H1 (cell line): ENCODE measurements at regions not wholly inside any gene's neighbourhood (a gene's known extent, or its start where the extent isn't known, plus 50 kb on each side); places are given as distances from the start of the nearest gene placed in this dataset.

ENCODE experiments used
- CTCF ChIA-PET: fragments of 300-600 bp; sonication (Branson Sonifier 250); formaldehyde crosslinking; loops from one replicate; lab custom pipeline; 2021; ENCODE audit not compliant: partially characterized antibody; lab: Charles Lee
- POLR2A ChIA-PET: fragments of 300-600 bp; sonication (Branson Sonifier 250); formaldehyde crosslinking; loops from one replicate; lab custom pipeline; 2021; ENCODE audit warnings: inconsistent platforms; ENCODE audit not compliant: partially characterized antibody; lab: Charles Lee
- DNase-seq, 2 experiments: peaks; one replicate each; pipeline versions ENCODE4 v3.0.0 to v3.0.0-alpha.2; 2010 to 2022; ENCODE audit warnings: low spot score in 2 of 2, low read depth in 1 of 2, mixed read lengths in 1 of 2
- FAIRE-seq: peaks from 2 replicates; lab custom pipeline; 2011; peaks lifted over from hg19 to GRCh38; lab: Jason Lieb, UNC
- H2AFZ ChIP-seq: 2 replicates; pipeline ENCODE4 v1.8.1; 2012; ENCODE audit warnings: low read length, inconsistent platforms
- H2AK5ac ChIP-seq: 2 replicates; pipeline ENCODE4 v1.6.1; 2013; ENCODE audit warnings: low read depth, low read length
- H2BK120ac ChIP-seq: replicated peaks from 2 replicates; pipeline ENCODE3; 2013; ENCODE audit warnings: low read depth, low read length, inconsistent platforms
- H2BK12ac ChIP-seq: 2 replicates; pipeline ENCODE4 v1.6.1; 2013; ENCODE audit warnings: low read depth, low read length
- H2BK15ac ChIP-seq: 2 replicates; pipeline ENCODE4 v1.6.1; 2013; ENCODE audit warnings: low read length
- H2BK20ac ChIP-seq: 2 replicates; pipeline ENCODE4 v1.6.1; 2013; ENCODE audit warnings: low read length
- H2BK5ac ChIP-seq: 2 replicates; pipeline ENCODE4 v1.6.1; 2013; ENCODE audit warnings: low read depth, low read length
- H3K14ac ChIP-seq: 2 replicates; pipeline ENCODE4 v1.6.1; 2013; ENCODE audit warnings: inconsistent platforms; ENCODE audit not compliant: insufficient read length
- H3K18ac ChIP-seq: 2 replicates; pipeline ENCODE4 v1.6.1; 2013; ENCODE audit warnings: low read length; ENCODE audit errors: extremely low read depth
- H3K23ac ChIP-seq: 2 replicates; pipeline ENCODE4 v1.6.1; 2013; ENCODE audit warnings: inconsistent platforms; ENCODE audit not compliant: insufficient read length
- H3K23me2 ChIP-seq: 2 replicates; pipeline ENCODE4 v1.6.1; 2013; ENCODE audit warnings: low read depth, low read length
- H3K27ac ChIP-seq: 2 replicates; pipeline ENCODE4 v1.6.1; 2011; ENCODE audit warnings: low read depth, low read length, inconsistent platforms
- H3K27me3 ChIP-seq, 4 experiments: replicated peaks in 1 of 4; 1 replicate in 1 of 4; 2 replicates in 3 of 4; pipeline versions ENCODE4 v1.6.1 to v1.8.1; 2011 to 2013; ENCODE audit warnings: low read length in 3 of 4, mild to moderate bottlenecking in 3 of 4, inconsistent platforms in 2 of 4, mixed read lengths in 2 of 4, moderate library complexity in 1 of 4; ENCODE audit not compliant: control insufficient read depth in 3 of 4, insufficient read depth in 3 of 4; ENCODE audit errors: extremely low read depth in 1 of 4
- H3K36me3 ChIP-seq, 4 experiments: 2 replicates each; pipeline versions ENCODE4 v1.6.1 to v1.8.1; 2011 to 2013; ENCODE audit warnings: mild to moderate bottlenecking in 4 of 4, low read length in 3 of 4, moderate library complexity in 2 of 4, control low read depth in 1 of 4, inconsistent platforms in 1 of 4; ENCODE audit not compliant: insufficient read depth in 4 of 4, control insufficient read depth in 2 of 4
- H3K4ac ChIP-seq: replicated peaks from 2 replicates; pipeline ENCODE3; 2013; ENCODE audit warnings: low read length, low read depth, mixed read lengths, inconsistent platforms; ENCODE audit not compliant: insufficient read length
- H3K4me1 ChIP-seq, 4 experiments: replicated peaks in 1 of 4; 1 replicate in 1 of 4; 2 replicates in 3 of 4; pipeline versions ENCODE4 v1.6.1 to v1.8.1; 2011 to 2013; ENCODE audit warnings: low read length in 3 of 4, inconsistent platforms in 2 of 4, mixed read lengths in 1 of 4; ENCODE audit not compliant: insufficient read depth in 4 of 4, control insufficient read depth in 3 of 4
- H3K4me2 ChIP-seq, 2 experiments: 2 replicates each; pipeline versions ENCODE4 v1.6.1 to v1.8.1; 2011 to 2013; ENCODE audit warnings: low read depth in 2 of 2, low read length in 2 of 2, control low read depth in 1 of 2, inconsistent platforms in 1 of 2, mild to moderate bottlenecking in 1 of 2; ENCODE audit not compliant: insufficient read depth in 1 of 2
- H3K4me3 ChIP-seq, 4 experiments: fragments of 200-600, 300-600 bp in 1 of 4; sonication (generic), shearing (Covaris generic), sonication (Bioruptor Twin) in 1 of 4; 2 replicates each; pipeline versions ENCODE4 v1.5.1 to v1.8.1; 2011 to 2016; ENCODE audit warnings: low read length in 4 of 4, low read depth in 3 of 4, control low read depth in 2 of 4, inconsistent platforms in 2 of 4, mild to moderate bottlenecking in 2 of 4, mixed read lengths in 1 of 4, moderate library complexity in 1 of 4; ENCODE audit not compliant: insufficient read depth in 2 of 4; ENCODE audit errors: extremely low read depth in 1 of 4
- H3K56ac ChIP-seq: replicated peaks from 2 replicates; pipeline ENCODE3; 2013; ENCODE audit warnings: low read depth, mild to moderate bottlenecking, mixed read lengths, low read length, inconsistent platforms; ENCODE audit not compliant: insufficient read length
- H3K79me1 ChIP-seq: 2 replicates; pipeline ENCODE4 v1.6.1; 2013; ENCODE audit warnings: low read depth, low read length, control low read depth
- H3K79me2 ChIP-seq, 2 experiments: 2 replicates each; pipeline versions ENCODE4 v1.6.1 to v1.8.1; 2012 to 2013; ENCODE audit warnings: low read length in 2 of 2, mild to moderate bottlenecking in 2 of 2, inconsistent platforms in 1 of 2; ENCODE audit not compliant: insufficient read depth in 2 of 2, control insufficient read depth in 1 of 2
- H3K9ac ChIP-seq, 4 experiments: replicated peaks in 1 of 4; 1 replicate in 1 of 4; 2 replicates in 3 of 4; pipeline versions ENCODE4 v1.6.1 to v1.8.1; 2011 to 2013; ENCODE audit warnings: low read depth in 3 of 4, low read length in 3 of 4, control low read depth in 2 of 4, mild to moderate bottlenecking in 2 of 4, moderate library complexity in 2 of 4, inconsistent platforms in 1 of 4; ENCODE audit errors: extremely low read depth in 1 of 4
- H3K9me3 ChIP-seq, 2 experiments: 2 replicates each; pipeline versions ENCODE4 v1.6.1 to v1.8.1; 2012 to 2013; ENCODE audit warnings: mild to moderate bottlenecking in 2 of 2, moderate library complexity in 2 of 2, control low read depth in 1 of 2, inconsistent platforms in 1 of 2, low read depth in 1 of 2, low read length in 1 of 2, mixed read lengths in 1 of 2; ENCODE audit not compliant: insufficient read depth in 2 of 2
- H4K20me1 ChIP-seq, 2 experiments: replicated peaks in 1 of 2; 2 replicates each; pipeline versions ENCODE3 to v1.8.1; 2011 to 2013; ENCODE audit warnings: inconsistent platforms in 2 of 2, low read length in 2 of 2, mild to moderate bottlenecking in 1 of 2; ENCODE audit not compliant: insufficient read depth in 2 of 2, control insufficient read depth in 1 of 2
- H4K5ac ChIP-seq: 2 replicates; pipeline ENCODE4 v1.6.1; 2013; ENCODE audit warnings: low read length, low read depth, mixed read lengths, inconsistent platforms; ENCODE audit not compliant: insufficient read length
- H4K8ac ChIP-seq: 2 replicates; pipeline ENCODE4 v1.8.0; 2013; ENCODE audit warnings: mild to moderate bottlenecking, moderate library complexity, low read length, inconsistent platforms; ENCODE audit not compliant: insufficient read depth; ENCODE audit errors: extremely low read depth
- H4K91ac ChIP-seq: replicated peaks from 2 replicates; pipeline ENCODE3; 2013; ENCODE audit warnings: low read length, mixed read lengths, inconsistent platforms; ENCODE audit not compliant: insufficient read length
- CBX8 ChIP-seq: fragments of 300-800, 300-1000 bp; sonication (generic); IDR thresholded peaks from 2 replicates; pipeline ENCODE4 v1.7.1; 2016; ENCODE audit warnings: low read depth, low read length, borderline replicate concordance
- CTCF ChIP-seq, 3 experiments: IDR thresholded peaks; 1 replicate in 2 of 3; 2 replicates in 1 of 3; pipeline versions ENCODE4 v1.5.1 to v1.6.1; 2011; ENCODE audit warnings: low read length in 3 of 3, mild to moderate bottlenecking in 3 of 3, inconsistent platforms in 2 of 3, low read depth in 1 of 3, moderate library complexity in 1 of 3; ENCODE audit not compliant: insufficient read depth in 1 of 3; ENCODE audit errors: control extremely low read depth in 1 of 3
- EP300 ChIP-seq, 2 experiments: IDR thresholded peaks; 1 replicate in 1 of 2; 2 replicates in 1 of 2; pipeline ENCODE4 v1.6.1; 2011 to 2012; ENCODE audit warnings: low read depth in 2 of 2, low read length in 2 of 2, mild to moderate bottlenecking in 2 of 2, borderline replicate concordance in 1 of 2, inconsistent platforms in 1 of 2, moderate library complexity in 1 of 2
- GABPA ChIP-seq: IDR thresholded peaks from 2 replicates; pipeline ENCODE4 v1.6.1; 2011; ENCODE audit warnings: mild to moderate bottlenecking, low read length, moderate library complexity, borderline replicate concordance; ENCODE audit not compliant: insufficient read depth
- GTF2F1 ChIP-seq: IDR thresholded peaks from 2 replicates; pipeline ENCODE4 v1.6.1; 2012; ENCODE audit warnings: low read depth, low read length, improper control_type of control experiment, borderline replicate concordance
- RAD21 ChIP-seq, 2 experiments: IDR thresholded peaks in 1 of 2; conservative IDR thresholded peaks in 1 of 2; 2 replicates each; pipeline ENCODE4 v1.6.1; 2011; ENCODE audit warnings: low read depth in 2 of 2, low read length in 2 of 2, improper control_type of control experiment in 1 of 2, inconsistent platforms in 1 of 2, mild to moderate bottlenecking in 1 of 2, moderate library complexity in 1 of 2
- SP4 ChIP-seq: IDR thresholded peaks from 2 replicates; pipeline ENCODE4 v1.6.1; 2012; ENCODE audit warnings: low read length, inconsistent platforms
- WGBS, 2 experiments: shearing (Covaris generic) in 1 of 2; methylation state at CpG; one replicate each; pipeline versions ENCODE4 v1.1.6 to v1.1.7; 2013 to 2015; ENCODE audit warnings: low lambda C conversion rate in 2 of 2, mixed read lengths in 2 of 2, inconsistent platforms in 1 of 2, low coverage in 1 of 2, missing lambda C conversion rate in 1 of 2; ENCODE audit not compliant: insufficient replicate concordance in 2 of 2, insufficient coverage in 1 of 2, insufficient read length in 1 of 2; ENCODE audit errors: extremely low coverage in 1 of 2, missing lambda C conversion rate in 1 of 2; 5-methylcytosine and 5-hydroxymethylcytosine counted together

GRCh38 chr4:181939199-181939945 is 303.8 kb upstream of the TENM3 start:
- H4K91ac ChIP-seq, result peak overlapping the region; percentile 88
- H3K4me3 ChIP-seq, result no peak overlapping the region
- H3K27ac ChIP-seq, result no peak overlapping the region
- WGBS, 2 experiments, result 86% methylated on average over 15 of the region's 15 CpGs; no CpG with 5 or more reads in 1 of the 2 experiments
- no peaks in the 10 kb centered on the region for H3K9me3 ChIP-seq
- TF ChIP-seq SP4 (no peak), GTF2F1 (no peak), CTCF (IDR thresholded peaks at IDR 0.05; ENCODE audit: control extremely low read depth in 1 of 3, insufficient read depth in 1 of 3, low read depth in 1 of 3, low read length in 3 of 3) (peak in 2 of 3 experiments; percentile 24 to 31; a peak in 3 of 4 replicates), RAD21 (IDR thresholded peaks at IDR 0.05 in 1 of 2, conservative IDR thresholded peaks at IDR 0.05 in 1 of 2; ENCODE audit: low read depth in 2 of 2, low read length in 2 of 2) (peak; percentile 59 to 76), GABPA (no peak), CBX8 (no peak), EP300 (IDR thresholded peaks at IDR 0.05; ENCODE audit: borderline replicate concordance in 1 of 2, low read depth in 2 of 2, low read length in 2 of 2) (no peak)
- H2AK5ac ChIP-seq, result no peak overlapping the region
- no peak overlapping the region for H3K14ac ChIP-seq
- no peak overlapping the region for H2BK120ac ChIP-seq
- peak overlapping the region; percentile 34; the same call in 1 of the 2 replicates for H3K18ac ChIP-seq
- H2BK12ac ChIP-seq, result peak overlapping the region; percentile 62; the same call in 1 of the 2 replicates
- H3K27me3 ChIP-seq, result no peaks in the 10 kb centered on the region; a peak in 1 of 7 replicates
- H3K36me3 ChIP-seq, result no peaks in the 10 kb centered on the region
- H3K4me2 ChIP-seq, result no peak overlapping the region
- no peak for DNase-seq
- H3K4ac ChIP-seq, result peak overlapping the region; percentile 9
- no peak overlapping the region for H4K8ac ChIP-seq
- peak overlapping the region; percentile 75; the same call in 1 of the 2 replicates for H2BK20ac ChIP-seq
- H2BK5ac ChIP-seq, result no peak overlapping the region; the same call in 1 of the 2 replicates
- H2AFZ ChIP-seq, result peak overlapping the region; percentile 76; the same call in 1 of the 2 replicates
- H4K5ac ChIP-seq, result no peak overlapping the region
- H3K56ac ChIP-seq, result no peak overlapping the region
- FAIRE-seq, result peak; percentile 58
- no peaks in the 10 kb centered on the region for H4K20me1 ChIP-seq
- peaks cover 0 to 2% (median under 1%) of the 10 kb centered on the region in 4 experiments; a peak in 1 of 7 replicates for H3K4me1 ChIP-seq
- no peak overlapping the region for H3K23ac ChIP-seq
- no peak overlapping the region for H2BK15ac ChIP-seq
- H3K9ac ChIP-seq, result no peak overlapping the region; a peak in 1 of 7 replicates
- no peaks in the 10 kb centered on the region for H3K79me1 ChIP-seq
- ChIA-PET POLR2A (interaction anchor here (1.4 kb wide), 1 partner anchor 10 kb away, joined by 8 read pairs; no protein-coding TSS in a partner anchor), CTCF (interaction anchor here (0.6 to 0.9 kb wide), 5 partner anchors 9 to 637 kb away, joined by 3 read pairs; no protein-coding TSS in a partner anchor)
- H3K79me2 ChIP-seq, result no peaks in the 10 kb centered on the region
- H3K23me2 ChIP-seq, result no peaks in the 10 kb centered on the region
